Fibroblast of lung (primary cell): ENCODE measurements at regions not wholly inside any gene's neighbourhood (a gene's known extent, or its start where the extent isn't known, plus 50 kb on each side); places are given as distances from the start of the nearest gene placed in this dataset.
"Not testable (repeated sequence)": the region's sequence is repeated elsewhere in the genome, so short reads cannot be mapped to it uniquely, and the experiment has no call there.

Source experiments
- DNase-seq, 2 donors: peaks; one replicate each; pipeline versions ENCODE4 v3.0.0 to v3.0.0-alpha.2; 2010; ENCODE audit warnings: low read depth in 2 of 2
- H2AFZ ChIP-seq: 2 replicates; pipeline ENCODE4 v1.5.1; 2012; ENCODE audit warnings: low read length, control low read depth, inconsistent platforms
- H3K27ac ChIP-seq: 2 replicates; pipeline ENCODE4 v1.5.1; 2011; ENCODE audit warnings: low read length, control low read depth; ENCODE audit not compliant: insufficient read depth
- H3K27me3 ChIP-seq: 2 replicates; pipeline ENCODE4 v1.5.1; 2011; ENCODE audit warnings: mild to moderate bottlenecking, low read length; ENCODE audit not compliant: control insufficient read depth, insufficient read depth
- H3K36me3 ChIP-seq: 2 replicates; pipeline ENCODE4 v1.5.1; 2011; ENCODE audit warnings: low read length; ENCODE audit not compliant: control insufficient read depth, insufficient read depth
- H3K4me1 ChIP-seq: 2 replicates; pipeline ENCODE4 v1.5.1; 2011; ENCODE audit warnings: low read length; ENCODE audit not compliant: control insufficient read depth, insufficient read depth; ENCODE audit errors: extremely low read depth
- H3K4me2 ChIP-seq: 2 replicates; pipeline ENCODE4 v1.5.1; 2011; ENCODE audit warnings: low read length, control low read depth; ENCODE audit not compliant: insufficient read depth; ENCODE audit errors: extremely low read depth
- H3K4me3 ChIP-seq, 4 experiments: fragments of 200-600 bp in 1 of 4; sonication (generic) in 1 of 4; replicated peaks in 1 of 4; 2 replicates each; pipeline ENCODE4 v1.5.1; 2011 to 2016; ENCODE audit warnings: low read length in 4 of 4, low read depth in 3 of 4, mild to moderate bottlenecking in 3 of 4, control low read depth in 2 of 4, inconsistent platforms in 1 of 4, mixed read lengths in 1 of 4; ENCODE audit not compliant: insufficient read depth in 1 of 4; ENCODE audit errors: control extremely low read depth in 1 of 4
- H3K79me2 ChIP-seq: 2 replicates; pipeline ENCODE4 v1.5.1; 2012; ENCODE audit warnings: mild to moderate bottlenecking, low read length, inconsistent platforms; ENCODE audit not compliant: control insufficient read depth, insufficient read depth
- H3K9ac ChIP-seq: 2 replicates; pipeline ENCODE4 v1.5.1; 2011; ENCODE audit warnings: mild to moderate bottlenecking, low read length, control low read depth; ENCODE audit not compliant: insufficient read depth
- H3K9me3 ChIP-seq: 2 replicates; pipeline ENCODE4 v1.5.1; 2012; ENCODE audit warnings: low read depth, low read length; ENCODE audit not compliant: control insufficient read depth, insufficient read depth
- H4K20me1 ChIP-seq: 2 replicates; pipeline ENCODE4 v1.5.1; 2011; ENCODE audit warnings: low read length; ENCODE audit not compliant: control insufficient read depth, insufficient read depth; ENCODE audit errors: extremely low read depth
- EZH2 ChIP-seq: IDR thresholded peaks from 2 replicates; pipeline ENCODE4 v1.5.1; 2012; ENCODE audit warnings: low read length, control low read depth, mild to moderate bottlenecking; ENCODE audit errors: missing control alignments
- TF ChIP-seq, protein P1 (sequence below), 2 donors: IDR thresholded peaks in 1 of 2; conservative IDR thresholded peaks in 1 of 2; 1 replicate in 1 of 2; 2 replicates in 1 of 2; pipeline ENCODE4 v1.5.1; 2011 to 2012; ENCODE audit warnings: low read length in 2 of 2, control low read depth in 1 of 2, inconsistent platforms in 1 of 2, low read depth in 1 of 2, mild to moderate bottlenecking in 1 of 2

DNA sequence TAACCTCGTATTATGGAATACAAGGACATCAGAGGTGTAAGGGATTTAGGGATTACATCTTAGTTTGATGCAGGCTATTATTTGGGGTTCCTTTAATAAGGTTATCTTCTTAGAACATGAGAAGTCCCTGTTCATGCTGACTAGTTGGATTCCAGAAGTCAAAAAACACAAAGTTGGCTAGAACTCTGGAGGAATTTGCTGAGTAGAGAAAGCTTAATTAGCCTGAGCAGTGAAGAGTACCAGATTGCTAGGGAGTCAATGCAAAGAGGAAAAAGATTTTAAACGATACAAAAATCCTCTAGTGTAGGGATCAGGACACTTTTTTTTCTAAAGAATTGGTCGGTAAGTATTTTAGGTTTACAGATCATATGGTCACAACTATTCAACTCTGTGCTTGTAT is 1872.5 kb upstream of the C9orf72 start:
- no peaks in the 10 kb centered on the region for H3K4me1 ChIP-seq
- H3K79me2 ChIP-seq = no peaks in the 10 kb centered on the region
- H3K4me2 ChIP-seq = no peak overlapping the region
- no peaks in the 10 kb centered on the region for H3K36me3 ChIP-seq
- TF ChIP-seq, protein P1, sequence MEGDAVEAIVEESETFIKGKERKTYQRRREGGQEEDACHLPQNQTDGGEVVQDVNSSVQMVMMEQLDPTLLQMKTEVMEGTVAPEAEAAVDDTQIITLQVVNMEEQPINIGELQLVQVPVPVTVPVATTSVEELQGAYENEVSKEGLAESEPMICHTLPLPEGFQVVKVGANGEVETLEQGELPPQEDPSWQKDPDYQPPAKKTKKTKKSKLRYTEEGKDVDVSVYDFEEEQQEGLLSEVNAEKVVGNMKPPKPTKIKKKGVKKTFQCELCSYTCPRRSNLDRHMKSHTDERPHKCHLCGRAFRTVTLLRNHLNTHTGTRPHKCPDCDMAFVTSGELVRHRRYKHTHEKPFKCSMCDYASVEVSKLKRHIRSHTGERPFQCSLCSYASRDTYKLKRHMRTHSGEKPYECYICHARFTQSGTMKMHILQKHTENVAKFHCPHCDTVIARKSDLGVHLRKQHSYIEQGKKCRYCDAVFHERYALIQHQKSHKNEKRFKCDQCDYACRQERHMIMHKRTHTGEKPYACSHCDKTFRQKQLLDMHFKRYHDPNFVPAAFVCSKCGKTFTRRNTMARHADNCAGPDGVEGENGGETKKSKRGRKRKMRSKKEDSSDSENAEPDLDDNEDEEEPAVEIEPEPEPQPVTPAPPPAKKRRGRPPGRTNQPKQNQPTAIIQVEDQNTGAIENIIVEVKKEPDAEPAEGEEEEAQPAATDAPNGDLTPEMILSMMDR (conservative IDR thresholded peaks at IDR 0.05 in 1 of 2, IDR thresholded peaks at IDR 0.05 in 1 of 2; ENCODE audit: low read depth in 1 of 2, low read length in 2 of 2) = no peak
- TF ChIP-seq EZH2 = no peak
- no peak overlapping the region for H2AFZ ChIP-seq
- no peaks in the 10 kb centered on the region for H3K9me3 ChIP-seq
- DNase-seq = no peak
- no peak overlapping the region for H3K4me3 ChIP-seq
- H3K27me3 ChIP-seq = no peaks in the 10 kb centered on the region
- no peaks in the 10 kb centered on the region for H4K20me1 ChIP-seq
- no peak overlapping the region for H3K9ac ChIP-seq
- H3K27ac ChIP-seq = no peak overlapping the region

DNA sequence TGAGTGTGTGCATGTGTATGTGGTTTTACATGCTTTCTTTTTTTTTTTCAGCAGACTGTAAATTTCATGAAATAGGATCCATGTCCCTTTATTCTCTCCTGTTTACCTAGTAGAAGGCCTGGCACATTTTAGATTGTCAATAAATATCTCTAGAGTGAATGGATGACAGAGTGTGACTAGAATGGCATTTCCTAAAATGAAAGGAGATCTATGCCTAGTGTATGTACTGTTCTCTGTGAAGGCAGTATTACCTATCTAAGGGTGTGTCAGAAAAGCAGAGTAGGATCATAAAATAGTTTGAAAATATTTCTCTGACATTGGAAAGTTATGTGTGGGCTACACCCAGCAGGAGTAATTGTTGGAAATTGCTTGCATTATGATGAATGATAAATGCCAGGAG is 1876.0 kb upstream of the C9orf72 start:
- Histone ChIP-seq H3K36me3 (no peaks in the 10 kb centered on the region), H3K27me3 (no peaks in the 10 kb centered on the region), H3K79me2 (no peaks in the 10 kb centered on the region), H3K27ac (no peak overlapping the region), H3K4me1 (no peaks in the 10 kb centered on the region), H4K20me1 (no peaks in the 10 kb centered on the region), H3K4me3 (no peak overlapping the region), H3K9ac (no peak overlapping the region), H3K4me2 (no peak overlapping the region), H2AFZ (no peak overlapping the region), H3K9me3 (no peaks in the 10 kb centered on the region)
- TF ChIP-seq, protein P1 (conservative IDR thresholded peaks at IDR 0.05 in 1 of 2, IDR thresholded peaks at IDR 0.05 in 1 of 2; ENCODE audit: low read depth in 1 of 2, low read length in 2 of 2) = no peak
- no peak for TF ChIP-seq EZH2
- DNase-seq = no peak

DNA sequence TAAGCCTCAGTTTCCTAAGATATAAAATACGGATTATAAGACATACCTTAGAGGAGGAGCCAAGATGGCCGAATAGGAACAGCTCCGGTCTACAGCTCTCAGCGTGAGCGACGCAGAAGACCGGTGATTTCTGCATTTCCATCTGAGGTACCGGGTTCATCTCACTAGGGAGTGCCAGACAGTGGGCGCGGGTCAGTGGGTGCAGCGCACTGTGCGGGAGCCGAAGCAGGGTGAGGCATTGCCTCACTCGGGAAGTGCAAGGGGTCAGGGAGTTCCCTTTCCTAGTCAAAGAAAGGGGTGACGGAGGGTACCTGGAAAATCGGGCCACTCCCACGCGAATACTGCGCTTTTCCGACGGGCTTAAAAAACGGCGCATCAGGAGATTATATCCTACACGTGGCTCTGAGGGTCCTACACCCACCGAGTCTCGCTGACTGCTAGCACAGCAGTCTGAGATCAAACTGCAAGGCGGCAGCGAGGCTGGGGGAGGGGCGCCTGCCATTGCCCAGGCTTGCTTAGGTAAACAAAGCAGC is 1877.1 kb upstream of the C9orf72 start:
- not testable (repeated sequence) for DNase-seq, H3K4me1 ChIP-seq, H3K36me3 ChIP-seq, H3K27ac ChIP-seq, H3K79me2 ChIP-seq, H4K20me1 ChIP-seq, H2AFZ ChIP-seq, H3K9ac ChIP-seq, H3K9me3 ChIP-seq, H3K27me3 ChIP-seq, H3K4me3 ChIP-seq, H3K4me2 ChIP-seq
